GM18499 (cell line): ENCODE measurements at regions not wholly inside any gene's neighbourhood (a gene's known extent, or its start where the extent isn't known, plus 50 kb on each side); places are given as distances from the start of the nearest gene placed in this dataset.

Experiments used
- ATAC-seq: cut with Tn5 transposase; IDR thresholded peaks from one replicate; pipeline ENCODE4 v1.9.1; 2021; ENCODE audit warnings: moderate number of reproducible peaks; ENCODE audit not compliant: insufficient read depth, unreplicated experiment

DNA sequence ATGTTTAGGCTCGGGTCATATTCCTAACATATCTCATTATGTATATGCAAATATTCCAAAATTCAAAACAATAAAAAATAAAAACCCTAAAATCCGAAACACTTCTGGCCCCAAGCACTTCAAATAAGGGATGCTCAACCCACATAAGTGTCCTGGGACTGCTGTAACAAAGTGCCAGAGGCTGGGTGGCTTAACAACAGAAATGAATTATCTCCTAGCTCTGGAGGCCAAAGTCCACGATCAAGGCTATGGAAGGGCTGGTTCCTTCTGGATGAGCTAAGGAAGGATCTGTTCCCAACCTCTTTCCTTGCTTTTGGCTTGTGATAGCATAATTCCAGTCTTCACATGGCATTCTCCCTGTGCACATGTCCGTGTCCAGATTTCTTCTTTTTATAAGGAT is 181.6 kb upstream of the NFE2L3 start:
- ATAC-seq, result no peak

DNA sequence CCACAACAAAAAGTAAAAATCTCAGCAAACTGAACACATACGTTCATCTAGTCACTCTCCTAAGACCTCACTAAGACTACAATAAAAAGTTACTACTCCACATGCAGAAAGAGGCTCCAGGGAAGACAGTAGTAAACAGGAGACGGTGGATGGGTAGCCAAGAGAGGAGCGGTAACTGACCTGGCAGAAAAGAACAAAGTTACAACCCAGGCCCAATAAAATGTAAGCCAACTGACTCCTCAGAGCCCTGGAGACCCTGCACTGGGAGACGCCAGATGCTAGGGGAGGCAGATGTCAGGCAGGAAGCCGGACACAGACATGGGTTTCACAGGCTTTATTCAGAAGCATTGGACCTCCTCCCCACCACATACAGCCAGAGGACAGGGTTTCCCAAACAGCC is 181.1 kb upstream of the NFE2L3 start:
- no peak for ATAC-seq

DNA sequence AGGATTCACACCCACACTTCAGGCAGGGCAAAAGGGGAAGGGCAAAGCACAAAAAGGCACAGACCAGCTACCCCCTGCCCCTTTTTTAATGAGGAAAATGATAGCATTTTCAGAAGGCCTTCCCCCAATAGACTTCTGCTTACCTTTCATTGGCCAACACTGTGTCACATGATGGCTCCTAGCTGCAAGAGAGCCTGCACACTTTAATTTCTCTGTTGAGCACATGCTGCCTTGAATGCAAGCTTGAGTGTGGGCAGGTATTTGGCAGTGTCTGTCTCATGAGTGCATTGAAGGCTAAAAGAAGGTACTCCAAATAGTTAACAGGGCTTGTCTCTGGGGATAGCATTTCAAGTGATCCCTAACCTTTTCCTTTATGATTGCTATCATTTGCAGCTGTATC is 175.4 kb upstream of the NFE2L3 start:
- ATAC-seq, result no peak

DNA sequence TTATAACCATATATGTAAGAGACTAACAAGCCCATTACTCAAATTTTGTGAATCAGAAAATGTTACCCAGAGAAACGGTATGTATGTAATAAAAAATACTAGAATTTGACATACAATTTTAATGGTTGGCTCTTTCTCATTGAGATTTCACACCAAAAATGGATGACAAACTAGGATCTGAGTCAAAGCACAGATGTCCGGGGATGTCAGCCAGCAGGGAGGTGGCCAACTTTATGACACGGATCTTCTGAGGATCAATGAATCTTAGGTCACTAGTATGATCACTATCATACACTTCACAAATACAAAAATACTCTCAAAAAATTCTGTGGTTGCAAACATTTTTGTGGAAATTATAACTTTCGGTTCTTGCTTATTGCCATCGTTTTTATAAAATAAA is 173.5 kb upstream of the NFE2L3 start:
- no peak for ATAC-seq

DNA sequence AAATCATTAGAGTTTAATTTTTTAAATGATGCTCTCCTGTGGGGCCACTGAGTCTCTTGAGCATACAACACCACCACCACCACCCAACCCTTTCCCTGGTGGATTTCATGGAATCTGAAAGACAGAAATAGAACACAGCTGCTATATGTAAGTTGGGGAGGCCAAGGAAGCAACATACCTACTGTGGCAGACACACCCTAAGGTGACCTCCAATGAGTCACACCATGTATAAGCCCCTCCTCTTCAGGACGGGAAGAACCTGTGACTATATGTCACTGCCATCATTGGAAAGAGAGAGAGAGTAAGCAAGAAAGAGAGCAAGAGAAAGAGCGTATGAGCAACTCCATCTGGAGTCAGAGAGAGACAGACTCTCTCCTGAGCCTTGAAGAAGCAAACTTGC is 172.4 kb upstream of the NFE2L3 start:
- ATAC-seq, result no peak

DNA sequence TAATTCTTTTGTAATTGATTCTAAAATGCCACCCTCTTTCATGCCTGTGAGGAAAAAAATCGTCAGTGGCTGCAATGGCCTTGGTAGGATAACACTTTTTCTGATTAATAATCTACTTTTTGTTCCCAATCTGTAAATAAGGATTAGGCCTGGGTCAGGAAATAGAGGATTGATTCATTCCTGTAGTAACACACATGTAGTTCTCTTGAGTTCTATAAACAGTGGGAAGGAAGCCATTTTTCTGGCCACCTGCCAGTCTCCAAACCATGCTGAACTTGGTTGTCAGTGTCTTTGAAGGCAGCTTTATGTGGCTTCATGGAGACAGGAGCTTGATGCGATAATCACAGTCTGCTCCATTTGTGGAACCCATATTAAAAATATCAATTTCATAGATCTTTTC is 169.3 kb upstream of the NFE2L3 start:
- ATAC-seq, result no peak

DNA sequence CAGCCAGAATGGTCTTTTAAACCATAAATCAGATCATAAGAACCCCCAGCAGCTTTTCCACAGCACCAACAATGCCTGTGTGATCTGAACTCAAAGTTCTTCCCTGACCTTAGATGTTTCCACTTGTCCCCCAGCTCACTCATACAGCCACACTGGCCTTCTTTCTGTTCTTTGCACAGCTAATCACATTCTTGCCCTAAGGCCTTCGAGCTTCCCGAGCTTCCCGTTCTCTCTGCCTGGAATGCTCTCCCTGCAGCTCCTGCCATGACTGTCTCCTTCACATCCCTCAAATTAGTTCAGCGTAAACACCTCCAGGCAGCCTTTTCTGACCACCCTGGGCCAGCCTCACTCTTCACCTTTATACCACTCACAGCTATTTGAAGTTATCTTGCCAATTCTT is 166.8 kb upstream of the NFE2L3 start:
- no peak for ATAC-seq

DNA sequence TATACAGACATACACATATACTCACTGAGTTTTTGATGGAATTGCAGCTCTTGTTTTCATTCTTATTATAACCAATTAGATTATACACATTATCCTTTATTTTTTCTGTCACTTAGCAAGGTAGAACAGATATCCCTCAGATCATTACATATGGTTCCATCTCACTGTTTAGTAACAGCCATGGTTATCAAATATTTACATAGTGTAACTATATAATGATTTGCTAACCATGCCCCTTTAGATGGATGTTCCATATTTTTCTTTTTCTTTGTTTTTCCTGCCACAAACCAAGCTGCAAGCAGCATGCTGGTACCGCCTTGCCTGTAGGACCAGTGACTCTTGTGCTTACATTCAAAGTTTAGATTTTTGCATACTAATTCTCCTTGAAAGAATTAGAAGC is 163.4 kb upstream of the NFE2L3 start:
- ATAC-seq, result no peak

DNA sequence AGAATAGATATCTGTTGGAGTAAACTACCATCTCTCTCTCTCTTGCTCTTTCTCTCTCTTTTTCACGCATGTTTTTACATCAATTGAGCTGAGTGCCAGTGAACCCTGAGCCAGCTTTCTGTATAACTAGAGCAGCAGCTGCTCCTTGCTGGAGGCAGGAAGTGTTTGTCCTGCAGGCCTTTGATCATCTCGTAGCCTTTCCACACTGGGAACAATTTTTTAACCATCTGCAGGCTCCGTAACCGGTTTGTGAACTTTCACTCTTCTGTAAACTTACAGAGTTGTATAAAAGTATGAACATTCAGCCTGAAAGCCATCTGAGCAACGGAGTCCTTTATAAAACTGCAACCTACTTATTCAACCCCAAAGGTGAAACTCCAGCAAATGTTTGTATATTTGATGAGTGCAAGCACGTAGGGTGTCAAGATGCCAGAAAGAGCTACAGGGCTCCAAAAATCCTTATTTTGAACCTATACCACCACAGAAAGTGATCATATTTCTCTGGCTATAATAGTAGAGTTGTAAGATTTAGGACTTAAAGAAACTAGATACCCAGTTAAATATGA is 162.8 kb upstream of the NFE2L3 start:
- no peak for ATAC-seq

DNA sequence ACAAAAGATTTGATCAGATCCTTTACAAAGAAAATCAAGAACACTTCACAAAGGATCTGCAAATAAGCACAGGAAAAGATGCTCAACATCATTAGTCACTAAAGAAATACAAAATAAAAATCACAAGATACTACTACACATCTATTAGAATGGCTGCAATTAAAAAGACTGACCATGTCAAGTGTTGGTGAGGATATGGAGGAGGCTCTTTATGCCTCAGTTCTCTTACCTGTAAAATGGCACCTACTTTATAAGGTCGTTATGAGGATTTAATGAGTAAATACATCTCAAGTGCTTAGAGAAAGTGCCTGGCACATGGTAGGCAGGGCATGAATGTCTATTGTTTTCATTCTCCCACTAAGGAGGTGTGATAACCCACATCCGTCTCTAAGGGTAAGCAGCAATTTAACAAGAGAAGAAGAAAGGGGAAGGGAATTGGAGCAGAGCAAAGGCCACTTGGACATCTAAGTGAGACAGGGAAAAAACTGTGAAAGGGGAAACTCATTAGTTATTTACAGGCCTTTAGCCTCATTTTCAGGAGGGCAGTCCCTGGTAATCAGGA is 157.5 kb upstream of the NFE2L3 start:
- no peak for ATAC-seq

DNA sequence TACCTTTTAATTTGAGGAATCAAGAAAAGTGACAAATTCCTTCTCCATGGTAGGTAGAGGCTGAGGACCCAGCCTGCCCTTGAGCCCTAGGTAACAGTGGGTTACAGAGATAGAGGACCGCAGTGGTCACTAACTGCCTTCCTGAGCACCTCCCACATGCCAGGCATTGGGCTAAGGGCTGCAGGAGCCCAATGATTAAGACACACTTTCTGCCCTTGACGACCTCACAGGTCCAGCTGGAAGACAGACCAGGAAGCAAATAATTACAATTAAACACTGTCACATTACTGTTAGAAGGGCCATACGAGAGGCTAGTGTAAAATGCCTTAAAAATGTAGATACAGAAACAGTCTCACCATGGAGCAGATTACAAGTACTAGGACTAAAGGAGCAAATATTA is 156.8 kb upstream of the NFE2L3 start:
- ATAC-seq, result no peak

DNA sequence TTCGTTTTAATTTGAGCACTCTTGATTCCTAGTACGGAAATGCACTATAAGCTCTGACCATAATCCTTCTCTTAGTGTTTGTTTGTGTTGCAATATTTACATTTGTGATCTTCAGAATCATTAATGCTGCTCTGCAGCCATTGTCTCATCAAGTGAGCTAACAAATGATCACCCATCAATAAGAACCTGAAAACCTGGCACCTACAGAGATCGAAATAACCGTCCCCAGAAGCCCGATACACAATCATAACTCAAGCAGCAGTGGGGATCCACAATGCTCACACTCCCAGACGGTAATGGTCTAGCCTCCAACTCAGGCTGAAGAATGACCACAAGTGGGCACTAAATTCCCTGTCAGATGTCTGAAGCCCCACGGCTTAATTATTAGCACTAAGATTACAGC is 156.0 kb upstream of the NFE2L3 start:
- ATAC-seq, result no peak

DNA sequence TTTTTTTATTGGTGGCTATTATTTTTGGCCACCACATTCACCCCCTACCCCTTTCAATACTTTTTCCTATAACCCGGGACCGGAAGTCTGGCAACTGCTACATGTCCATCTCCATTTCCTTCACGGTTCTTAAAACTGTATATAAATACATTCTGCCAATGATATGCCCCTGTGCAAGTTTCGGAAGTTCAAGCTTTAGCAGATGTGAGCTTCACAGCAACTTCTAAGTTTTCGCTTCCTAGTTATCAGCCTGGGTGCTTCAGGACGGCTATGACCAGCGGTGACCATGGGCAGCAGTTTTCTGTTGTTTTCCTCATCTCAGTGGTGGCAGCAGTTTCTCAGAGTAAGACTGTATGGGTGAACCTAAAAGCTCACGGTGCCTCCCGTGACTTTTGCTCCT is 153.5 kb upstream of the NFE2L3 start:
- no peak for ATAC-seq

DNA sequence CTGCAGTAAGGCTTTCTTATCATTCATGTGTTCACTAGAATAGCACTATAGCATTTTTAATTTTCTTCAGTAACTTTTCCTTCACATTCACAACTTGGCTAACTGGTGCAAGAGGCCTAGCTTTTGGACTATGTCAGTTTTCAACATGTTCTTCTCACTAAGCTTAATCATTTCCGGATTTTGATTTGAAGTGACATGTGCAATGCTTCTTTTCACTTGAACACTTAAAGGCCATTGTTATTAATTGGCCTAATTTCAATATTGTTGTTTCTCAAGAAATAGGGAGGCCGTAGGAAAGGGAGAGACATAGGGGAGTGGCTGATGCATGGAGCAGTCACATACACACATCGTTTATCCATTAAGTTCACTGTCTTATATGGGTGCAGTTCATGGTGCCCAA is 151.2 kb upstream of the NFE2L3 start:
- ATAC-seq, result no peak

DNA sequence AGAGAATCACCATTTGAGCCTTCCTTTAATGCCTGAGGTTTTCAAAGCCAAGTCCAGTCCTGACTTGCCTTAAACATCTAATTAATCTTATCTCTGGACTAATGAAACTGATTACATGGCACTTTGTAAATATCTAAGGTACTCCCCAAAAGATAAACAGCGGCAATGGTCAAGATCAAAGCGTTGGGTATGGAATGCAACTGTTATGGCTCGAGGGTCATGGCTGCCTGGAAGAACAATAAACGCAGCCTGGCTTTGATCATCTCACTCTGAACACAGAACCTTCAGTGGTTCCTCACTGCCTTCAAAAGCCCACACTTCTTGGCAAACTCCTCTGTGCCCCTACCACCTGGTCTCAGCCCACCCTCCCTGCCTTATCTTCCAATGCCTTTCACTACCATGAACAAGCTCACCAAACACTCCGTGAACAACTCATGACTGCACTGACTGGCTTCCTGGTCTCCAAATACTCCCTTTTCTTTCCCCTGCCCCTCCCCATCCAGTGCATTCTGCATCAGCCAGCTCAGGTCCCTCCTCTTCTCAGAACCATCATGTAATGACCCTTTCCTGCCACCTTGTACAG is 150.2 kb upstream of the NFE2L3 start:
- ATAC-seq, result no peak

DNA sequence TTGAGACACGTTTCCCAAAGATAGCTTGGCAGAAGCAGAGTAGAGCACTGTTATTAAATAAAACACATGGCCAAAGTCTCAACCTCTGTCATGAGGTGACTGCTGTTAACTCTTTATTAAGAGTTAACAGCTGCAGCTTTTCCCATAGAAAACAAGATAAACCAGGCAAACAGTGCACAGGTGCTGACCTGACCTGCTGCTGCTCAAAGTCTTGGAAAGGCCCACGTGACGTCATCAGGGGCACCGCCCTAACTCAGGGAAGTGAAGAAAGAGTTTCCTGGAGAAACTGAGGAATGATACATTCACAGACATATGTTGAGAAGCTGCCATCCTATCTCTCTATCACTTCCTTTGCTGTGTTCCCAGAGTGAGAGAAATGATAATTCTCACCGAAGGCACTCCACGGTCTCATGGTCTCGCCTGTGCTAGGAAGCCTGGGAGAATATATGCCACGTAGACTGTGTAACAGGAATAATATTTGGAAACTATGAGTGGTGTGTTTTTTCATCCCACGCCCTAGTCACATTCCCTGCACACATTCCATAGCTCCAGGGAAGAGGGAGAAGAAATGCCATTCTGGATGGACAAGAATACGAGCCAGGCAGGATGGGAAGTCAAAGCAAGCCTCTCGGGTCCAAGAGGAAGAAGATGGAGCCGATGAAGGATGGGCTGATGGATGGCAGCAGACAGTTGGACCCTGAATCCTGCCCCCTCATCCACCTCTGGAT is 146.2 kb upstream of the NFE2L3 start:
- no peak for ATAC-seq

DNA sequence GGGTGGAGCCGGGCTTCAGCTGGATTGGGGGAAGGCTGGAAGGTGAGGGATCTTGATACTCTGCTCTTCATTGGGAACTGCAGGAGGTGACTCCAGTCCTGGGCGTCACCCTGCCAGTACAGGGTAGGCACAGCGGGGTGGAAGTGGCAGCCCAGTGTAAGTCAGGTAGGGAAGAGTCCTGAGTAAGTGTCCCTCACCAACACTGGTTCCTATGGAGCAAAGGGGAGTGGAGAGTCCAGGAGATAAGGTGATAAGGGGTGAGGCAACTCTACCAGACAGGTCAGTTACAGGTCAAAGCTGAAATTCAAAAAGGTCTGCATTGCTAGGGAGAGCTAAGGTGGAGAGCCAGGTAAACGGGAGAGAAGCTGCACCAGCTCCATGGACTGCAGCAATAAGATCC is 145.6 kb upstream of the NFE2L3 start:
- ATAC-seq, result no peak

DNA sequence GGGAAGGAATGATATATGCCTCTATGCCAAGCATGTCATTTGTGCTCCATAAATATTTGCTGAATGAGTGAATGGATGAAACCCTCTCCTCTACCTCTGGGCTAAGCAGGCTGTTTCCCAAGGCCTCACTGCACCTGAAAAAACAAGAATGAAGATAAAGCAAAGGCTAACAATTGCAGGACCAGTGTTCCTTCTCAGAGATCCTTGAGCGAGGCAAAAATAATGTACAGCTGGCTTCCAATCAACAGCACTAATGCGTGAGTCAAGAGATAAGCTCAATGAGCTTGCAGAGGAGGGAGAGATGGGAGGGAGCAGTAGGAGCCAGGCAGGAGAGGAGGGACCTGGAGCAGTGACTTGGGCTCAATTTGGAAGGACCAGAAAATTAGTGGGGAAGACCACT is 144.5 kb upstream of the NFE2L3 start:
- no peak for ATAC-seq

DNA sequence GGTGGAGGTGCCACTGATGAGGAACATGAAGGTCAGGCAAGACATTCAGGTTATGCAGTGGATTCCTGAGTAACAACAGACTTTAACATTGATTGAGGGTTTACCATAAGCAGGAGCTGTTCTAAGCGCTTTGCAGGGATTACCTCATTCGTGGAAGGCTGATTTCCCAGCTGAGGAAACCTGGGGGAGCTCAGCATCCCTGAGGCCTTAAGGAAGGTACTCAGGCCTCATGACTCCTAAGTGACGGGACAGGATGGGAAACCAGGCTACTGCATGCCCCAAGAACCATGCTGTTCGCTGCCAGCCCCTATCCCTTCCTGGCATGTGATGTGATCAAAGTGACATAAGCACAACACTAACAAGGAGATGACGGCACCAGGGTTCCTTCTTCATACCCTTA is 143.6 kb upstream of the NFE2L3 start:
- ATAC-seq, result no peak

DNA sequence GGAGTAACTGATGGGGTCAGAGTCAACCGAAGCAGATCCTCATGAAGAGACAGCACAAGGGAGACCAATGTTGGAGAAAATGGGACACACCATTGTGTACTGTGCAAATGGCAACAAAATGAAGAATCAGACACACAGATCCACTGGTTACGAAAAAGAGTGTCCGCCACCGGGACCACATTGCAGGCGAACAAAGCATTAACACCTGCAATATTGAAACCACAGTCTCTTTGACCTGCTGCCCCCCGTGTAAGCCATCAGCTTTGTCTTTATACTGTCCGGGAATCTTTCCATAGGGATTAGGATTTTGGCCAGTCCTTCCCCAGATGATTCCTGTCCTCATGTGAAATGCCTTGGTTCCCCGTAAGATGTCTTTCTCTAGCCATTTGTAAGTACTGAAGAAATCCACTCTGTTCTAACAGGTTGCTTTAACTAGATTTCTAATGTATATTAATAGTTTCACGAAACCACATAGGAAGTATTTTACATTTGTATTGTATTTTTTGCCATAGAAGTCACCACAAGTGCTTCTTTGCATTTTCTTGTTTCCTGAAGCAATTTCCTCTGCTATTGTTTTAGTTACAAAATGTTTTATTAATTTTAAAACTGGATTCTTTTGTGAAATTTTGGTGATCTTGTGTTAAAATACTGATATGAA is 140.8 kb upstream of the NFE2L3 start:
- no peak for ATAC-seq

DNA sequence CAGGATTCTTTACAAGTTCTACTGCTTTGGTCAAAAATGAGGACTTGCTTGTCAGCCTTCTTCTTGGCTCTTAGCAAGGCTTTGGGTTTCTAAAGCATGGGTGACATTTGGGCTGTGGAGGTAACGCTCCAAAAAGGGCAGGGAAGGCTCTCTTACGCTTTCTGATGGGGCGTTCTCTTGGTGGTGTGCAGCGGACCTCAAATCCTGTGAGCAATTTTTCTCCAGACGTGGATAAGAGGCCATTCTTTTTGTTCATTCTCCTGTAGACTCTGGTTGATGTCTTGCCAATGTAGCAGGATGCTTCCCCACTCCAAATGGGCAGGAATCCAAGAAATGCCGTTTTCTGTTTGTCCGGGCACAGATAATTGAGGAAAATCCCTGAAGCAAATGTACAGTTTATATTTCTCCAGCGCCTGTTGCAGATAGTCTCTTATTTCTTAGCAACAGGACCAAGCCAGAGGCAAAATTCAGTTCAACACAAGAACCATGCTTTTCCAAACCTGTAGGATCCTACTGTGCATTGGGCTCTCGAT is 138.4 kb upstream of the NFE2L3 start:
- ATAC-seq, result no peak
